Neural cell (in vitro differentiated cells): ENCODE measurements at regions not wholly inside any gene's neighbourhood (a gene's known extent, or its start where the extent isn't known, plus 50 kb on each side); places are given as distances from the start of the nearest gene placed in this dataset.

Source experiments
- H2AFZ ChIP-seq: fragments of 200-600, 300-800 bp; sonication (generic), shearing (Covaris generic); 2 replicates; pipeline ENCODE4 v1.6.0; 2014; ENCODE audit warnings: low read depth, mild to moderate bottlenecking, antibody characterized with exemption, low read length, moderate library complexity
- H3F3A ChIP-seq: fragments of 200-600 bp; shearing (Covaris generic); 2 replicates; pipeline ENCODE4 v1.6.1; 2016; ENCODE audit warnings: mild to moderate bottlenecking, moderate library complexity, mixed read lengths, antibody characterized with exemption, low read length; ENCODE audit not compliant: insufficient read depth, poor library complexity, severe bottlenecking
- H3K27ac ChIP-seq: fragments of 200-600, 300-800 bp; sonication (generic), shearing (Covaris generic); 2 replicates; pipeline ENCODE4 v1.5.1; 2014; ENCODE audit warnings: mild to moderate bottlenecking, low read length, moderate library complexity
- H3K27me3 ChIP-seq: fragments of 300-800, 200-600 bp; sonication (generic), shearing (Covaris generic); 2 replicates; pipeline ENCODE4 v1.6.0; 2014; ENCODE audit warnings: mild to moderate bottlenecking, low read depth, low read length, moderate library complexity; ENCODE audit not compliant: insufficient read depth
- H3K36me3 ChIP-seq: fragments of 300-800, 200-600 bp; sonication (generic), shearing (Covaris generic); 2 replicates; pipeline ENCODE4 v1.5.1; 2014; ENCODE audit warnings: mild to moderate bottlenecking, antibody characterized with exemption, low read length, moderate library complexity; ENCODE audit not compliant: insufficient read depth
- H3K4me2 ChIP-seq: fragments of 300-800, 200-600 bp; sonication (generic), shearing (Covaris generic); 2 replicates; pipeline ENCODE4 v1.6.0; 2014; ENCODE audit warnings: mild to moderate bottlenecking, low read length
- H3K4me3 ChIP-seq: fragments of 300-800, 200-600 bp; sonication (generic), shearing (Covaris generic); 2 replicates; pipeline ENCODE4 v1.5.1; 2014; ENCODE audit warnings: mild to moderate bottlenecking, low read length, moderate library complexity
- H3K79me2 ChIP-seq: fragments of 200-600 bp; shearing (Covaris generic); replicated peaks from 2 replicates; pipeline ENCODE4 v1.6.0; 2014; ENCODE audit warnings: mild to moderate bottlenecking, low read length, moderate library complexity; ENCODE audit not compliant: insufficient read depth
- H3K9ac ChIP-seq: fragments of 300-800, 200-600 bp; sonication (generic), shearing (Covaris generic); 2 replicates; pipeline ENCODE4 v1.6.1; 2016; ENCODE audit warnings: mild to moderate bottlenecking, low read length, mixed read lengths
- H3K9me2 ChIP-seq: fragments of 200-600 bp; shearing (Covaris generic); 2 replicates; pipeline ENCODE4 v1.6.1; 2016; ENCODE audit warnings: mild to moderate bottlenecking, low read length, mixed read lengths; ENCODE audit not compliant: insufficient read depth
- H3K9me3 ChIP-seq: fragments of 200-600, 300-800 bp; sonication (generic), shearing (Covaris generic); 2 replicates; pipeline ENCODE4 v1.6.1; 2016; ENCODE audit warnings: mild to moderate bottlenecking, mixed run types, low read length, moderate library complexity, mixed read lengths
- H4K20me1 ChIP-seq: fragments of 200-600 bp; shearing (Covaris generic); 2 replicates; pipeline ENCODE4 v1.6.1; 2016; ENCODE audit warnings: mild to moderate bottlenecking, mixed run types; ENCODE audit not compliant: insufficient read depth
- EP300 ChIP-seq: fragments of 450-650 bp; conservative IDR thresholded peaks from 2 replicates; pipeline ENCODE4 v1.6.1; 2014; ENCODE audit warnings: antibody characterized with exemption, mild to moderate bottlenecking, moderate library complexity; ENCODE audit not compliant: poor library complexity, severe bottlenecking
- EZH2 ChIP-seq: fragments of 200-600, 300-800 bp; shearing (Covaris generic), sonication (generic); IDR thresholded peaks from 2 replicates; pipeline ENCODE4 v1.6.1; 2014; ENCODE audit warnings: antibody characterized with exemption, low read length, borderline replicate concordance, mild to moderate bottlenecking; ENCODE audit not compliant: insufficient read depth, poor library complexity, severe bottlenecking
- MXI1 ChIP-seq: fragments of 450-650 bp; conservative IDR thresholded peaks from 2 replicates; pipeline ENCODE4 v1.6.1; 2014; ENCODE audit warnings: antibody characterized with exemption, mild to moderate bottlenecking; ENCODE audit not compliant: poor library complexity, severe bottlenecking
- POLR2AphosphoS5 ChIP-seq: IDR thresholded peaks from 2 replicates; pipeline ENCODE4 v1.6.1; 2012
- RAD21 ChIP-seq: fragments of 450-650 bp; conservative IDR thresholded peaks from 2 replicates; pipeline ENCODE4 v1.6.1; 2014; ENCODE audit warnings: antibody characterized with exemption, mild to moderate bottlenecking, moderate library complexity
- SMC3 ChIP-seq: fragments of 450-650 bp; conservative IDR thresholded peaks from 2 replicates; pipeline ENCODE4 v1.6.1; 2014; ENCODE audit warnings: antibody characterized with exemption, mild to moderate bottlenecking, moderate library complexity; ENCODE audit not compliant: poor library complexity
- TAF1 ChIP-seq: IDR thresholded peaks from 2 replicates; pipeline ENCODE4 v1.6.1; 2012; ENCODE audit warnings: low read depth
- TF ChIP-seq, protein P1 (sequence below): IDR thresholded peaks from 2 replicates; pipeline ENCODE4 v1.6.1; 2012; ENCODE audit warnings: borderline replicate concordance
- TF ChIP-seq, protein P2 (sequence below): fragments of 450-650 bp; IDR thresholded peaks from 2 replicates; pipeline ENCODE4 v1.5.1; 2014; ENCODE audit warnings: antibody characterized with exemption, mild to moderate bottlenecking, moderate library complexity; ENCODE audit not compliant: poor library complexity, severe bottlenecking

DNA sequence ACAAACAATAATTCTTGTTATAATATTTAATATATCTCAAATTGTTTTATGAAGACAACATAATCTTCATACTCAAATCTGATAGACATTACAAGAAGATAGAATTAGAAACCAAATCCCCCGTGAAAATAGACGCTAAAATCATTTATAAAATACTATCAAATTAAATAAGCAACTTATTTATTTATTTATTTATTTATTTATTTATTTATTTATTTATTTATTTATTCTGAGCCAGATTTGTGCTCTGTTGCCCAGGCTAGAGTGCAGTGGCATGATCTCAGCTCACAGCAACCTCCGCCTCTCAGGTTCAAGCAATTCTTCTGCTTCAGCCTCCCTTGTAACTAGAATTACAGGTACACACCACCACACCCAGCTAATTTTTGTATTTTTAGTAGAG lies 294.9 kb upstream of the MAGEC2 start:
- H3K9ac ChIP-seq = no peak overlapping the region
- H3K27me3 ChIP-seq = no peaks in the 10 kb centered on the region
- H3K79me2 ChIP-seq = no peaks in the 10 kb centered on the region
- no peaks in the 10 kb centered on the region for H4K20me1 ChIP-seq
- no peak overlapping the region for H2AFZ ChIP-seq
- TF ChIP-seq TAF1 (no peak), MXI1 (no peak), SMC3 (no peak), EP300 (no peak), RAD21 (no peak), POLR2AphosphoS5 (no peak), EZH2 (no peak)
- TF ChIP-seq, protein P1, sequence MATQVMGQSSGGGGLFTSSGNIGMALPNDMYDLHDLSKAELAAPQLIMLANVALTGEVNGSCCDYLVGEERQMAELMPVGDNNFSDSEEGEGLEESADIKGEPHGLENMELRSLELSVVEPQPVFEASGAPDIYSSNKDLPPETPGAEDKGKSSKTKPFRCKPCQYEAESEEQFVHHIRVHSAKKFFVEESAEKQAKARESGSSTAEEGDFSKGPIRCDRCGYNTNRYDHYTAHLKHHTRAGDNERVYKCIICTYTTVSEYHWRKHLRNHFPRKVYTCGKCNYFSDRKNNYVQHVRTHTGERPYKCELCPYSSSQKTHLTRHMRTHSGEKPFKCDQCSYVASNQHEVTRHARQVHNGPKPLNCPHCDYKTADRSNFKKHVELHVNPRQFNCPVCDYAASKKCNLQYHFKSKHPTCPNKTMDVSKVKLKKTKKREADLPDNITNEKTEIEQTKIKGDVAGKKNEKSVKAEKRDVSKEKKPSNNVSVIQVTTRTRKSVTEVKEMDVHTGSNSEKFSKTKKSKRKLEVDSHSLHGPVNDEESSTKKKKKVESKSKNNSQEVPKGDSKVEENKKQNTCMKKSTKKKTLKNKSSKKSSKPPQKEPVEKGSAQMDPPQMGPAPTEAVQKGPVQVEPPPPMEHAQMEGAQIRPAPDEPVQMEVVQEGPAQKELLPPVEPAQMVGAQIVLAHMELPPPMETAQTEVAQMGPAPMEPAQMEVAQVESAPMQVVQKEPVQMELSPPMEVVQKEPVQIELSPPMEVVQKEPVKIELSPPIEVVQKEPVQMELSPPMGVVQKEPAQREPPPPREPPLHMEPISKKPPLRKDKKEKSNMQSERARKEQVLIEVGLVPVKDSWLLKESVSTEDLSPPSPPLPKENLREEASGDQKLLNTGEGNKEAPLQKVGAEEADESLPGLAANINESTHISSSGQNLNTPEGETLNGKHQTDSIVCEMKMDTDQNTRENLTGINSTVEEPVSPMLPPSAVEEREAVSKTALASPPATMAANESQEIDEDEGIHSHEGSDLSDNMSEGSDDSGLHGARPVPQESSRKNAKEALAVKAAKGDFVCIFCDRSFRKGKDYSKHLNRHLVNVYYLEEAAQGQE = no peak
- TF ChIP-seq, protein P2, sequence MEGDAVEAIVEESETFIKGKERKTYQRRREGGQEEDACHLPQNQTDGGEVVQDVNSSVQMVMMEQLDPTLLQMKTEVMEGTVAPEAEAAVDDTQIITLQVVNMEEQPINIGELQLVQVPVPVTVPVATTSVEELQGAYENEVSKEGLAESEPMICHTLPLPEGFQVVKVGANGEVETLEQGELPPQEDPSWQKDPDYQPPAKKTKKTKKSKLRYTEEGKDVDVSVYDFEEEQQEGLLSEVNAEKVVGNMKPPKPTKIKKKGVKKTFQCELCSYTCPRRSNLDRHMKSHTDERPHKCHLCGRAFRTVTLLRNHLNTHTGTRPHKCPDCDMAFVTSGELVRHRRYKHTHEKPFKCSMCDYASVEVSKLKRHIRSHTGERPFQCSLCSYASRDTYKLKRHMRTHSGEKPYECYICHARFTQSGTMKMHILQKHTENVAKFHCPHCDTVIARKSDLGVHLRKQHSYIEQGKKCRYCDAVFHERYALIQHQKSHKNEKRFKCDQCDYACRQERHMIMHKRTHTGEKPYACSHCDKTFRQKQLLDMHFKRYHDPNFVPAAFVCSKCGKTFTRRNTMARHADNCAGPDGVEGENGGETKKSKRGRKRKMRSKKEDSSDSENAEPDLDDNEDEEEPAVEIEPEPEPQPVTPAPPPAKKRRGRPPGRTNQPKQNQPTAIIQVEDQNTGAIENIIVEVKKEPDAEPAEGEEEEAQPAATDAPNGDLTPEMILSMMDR = no peak
- no peaks in the 10 kb centered on the region for H3F3A ChIP-seq
- H3K4me2 ChIP-seq = no peak overlapping the region
- H3K36me3 ChIP-seq = no peaks in the 10 kb centered on the region
- H3K27ac ChIP-seq = no peak overlapping the region
- no peaks in the 10 kb centered on the region for H3K9me3 ChIP-seq
- H3K4me3 ChIP-seq = no peak overlapping the region
- no peaks in the 10 kb centered on the region for H3K9me2 ChIP-seq

DNA sequence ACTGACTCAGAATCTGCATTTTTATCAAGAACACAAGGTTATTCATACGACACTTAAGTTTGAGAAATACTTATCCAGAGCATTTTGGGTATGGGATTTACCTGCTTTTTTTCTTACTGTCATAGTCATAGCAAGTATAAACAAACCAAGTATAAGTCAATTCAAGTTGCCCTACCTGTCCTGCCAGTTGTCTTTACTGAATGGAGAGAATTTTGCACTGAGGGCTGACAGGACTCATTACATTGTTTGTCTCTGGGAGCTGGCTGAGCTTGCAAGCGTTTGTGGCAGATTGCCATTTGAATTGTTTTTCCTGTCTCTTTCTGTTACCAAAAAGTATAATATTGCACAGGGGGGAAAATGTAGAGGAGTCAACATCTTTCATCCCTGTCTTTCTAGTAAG lies 278.9 kb upstream of the MAGEC2 start:
- no peak overlapping the region for H3K4me2 ChIP-seq
- H3K27ac ChIP-seq = no peak overlapping the region
- H3K79me2 ChIP-seq = no peaks in the 10 kb centered on the region
- no peaks in the 10 kb centered on the region for H3K9me2 ChIP-seq
- no peaks in the 10 kb centered on the region for H3K36me3 ChIP-seq
- H3K27me3 ChIP-seq = no peaks in the 10 kb centered on the region
- H3F3A ChIP-seq = no peaks in the 10 kb centered on the region
- no peak overlapping the region for H3K4me3 ChIP-seq
- H4K20me1 ChIP-seq = no peaks in the 10 kb centered on the region
- H3K9me3 ChIP-seq = no peaks in the 10 kb centered on the region
- H3K9ac ChIP-seq = no peak overlapping the region
- TF ChIP-seq POLR2AphosphoS5 (no peak), TAF1 (no peak), EZH2 (no peak), RAD21 (no peak), EP300 (no peak), MXI1 (no peak), SMC3 (no peak)
- TF ChIP-seq, protein P1 = no peak
- TF ChIP-seq, protein P2 = no peak
- no peak overlapping the region for H2AFZ ChIP-seq
